ENCODE measurements at regions not wholly inside any gene's neighbourhood (a gene's known extent, or its start where the extent isn't known, plus 50 kb on each side); places are given as distances from the start of the nearest gene placed in this dataset.

DNA sequence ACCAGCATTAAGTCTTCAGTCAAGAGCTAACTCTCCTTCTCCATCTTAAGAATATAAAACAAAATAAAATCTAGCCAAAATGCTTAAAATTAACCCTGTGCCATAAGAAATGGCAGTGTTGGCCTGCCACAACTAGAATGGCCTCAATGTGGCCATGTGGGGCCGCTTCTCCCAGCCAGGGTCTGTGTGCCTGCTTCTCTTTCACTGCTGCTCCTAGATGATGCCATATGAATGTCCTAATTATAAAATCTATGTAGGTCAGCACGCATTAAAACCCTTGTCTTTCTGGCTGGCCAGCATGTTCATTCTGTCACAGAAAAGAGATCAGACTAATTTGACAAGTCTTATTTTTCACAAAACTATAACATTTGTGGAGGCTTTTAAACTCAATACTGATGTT lies 102.6 kb downstream of the C6orf118 start:
- Histone ChIP-seq H3K4me3 (no peak overlapping the region), H3K4me1 (no peaks in the 10 kb centered on the region), H3K27me3 (no peaks in the 10 kb centered on the region), H3K9me3 (no peaks in the 10 kb centered on the region), H3K27ac (no peak overlapping the region), H3K36me3 (no peaks in the 10 kb centered on the region)
- TF ChIP-seq, protein P1, sequence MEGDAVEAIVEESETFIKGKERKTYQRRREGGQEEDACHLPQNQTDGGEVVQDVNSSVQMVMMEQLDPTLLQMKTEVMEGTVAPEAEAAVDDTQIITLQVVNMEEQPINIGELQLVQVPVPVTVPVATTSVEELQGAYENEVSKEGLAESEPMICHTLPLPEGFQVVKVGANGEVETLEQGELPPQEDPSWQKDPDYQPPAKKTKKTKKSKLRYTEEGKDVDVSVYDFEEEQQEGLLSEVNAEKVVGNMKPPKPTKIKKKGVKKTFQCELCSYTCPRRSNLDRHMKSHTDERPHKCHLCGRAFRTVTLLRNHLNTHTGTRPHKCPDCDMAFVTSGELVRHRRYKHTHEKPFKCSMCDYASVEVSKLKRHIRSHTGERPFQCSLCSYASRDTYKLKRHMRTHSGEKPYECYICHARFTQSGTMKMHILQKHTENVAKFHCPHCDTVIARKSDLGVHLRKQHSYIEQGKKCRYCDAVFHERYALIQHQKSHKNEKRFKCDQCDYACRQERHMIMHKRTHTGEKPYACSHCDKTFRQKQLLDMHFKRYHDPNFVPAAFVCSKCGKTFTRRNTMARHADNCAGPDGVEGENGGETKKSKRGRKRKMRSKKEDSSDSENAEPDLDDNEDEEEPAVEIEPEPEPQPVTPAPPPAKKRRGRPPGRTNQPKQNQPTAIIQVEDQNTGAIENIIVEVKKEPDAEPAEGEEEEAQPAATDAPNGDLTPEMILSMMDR (IDR thresholded peaks at IDR 0.05) = no peak
- TF ChIP-seq POLR2A (IDR thresholded peaks at IDR 0.05) = no peak
- ATAC-seq = no peak
- intact Hi-C loops (cut with DNase I) = no loop called here
- DNase-seq = no peak
- 65% methylated on average over 2 of the region's 2 CpGs for WGBS (ENCODE audit: insufficient coverage, low coverage, low lambda C conversion rate, missing lambda C conversion rate)

DNA sequence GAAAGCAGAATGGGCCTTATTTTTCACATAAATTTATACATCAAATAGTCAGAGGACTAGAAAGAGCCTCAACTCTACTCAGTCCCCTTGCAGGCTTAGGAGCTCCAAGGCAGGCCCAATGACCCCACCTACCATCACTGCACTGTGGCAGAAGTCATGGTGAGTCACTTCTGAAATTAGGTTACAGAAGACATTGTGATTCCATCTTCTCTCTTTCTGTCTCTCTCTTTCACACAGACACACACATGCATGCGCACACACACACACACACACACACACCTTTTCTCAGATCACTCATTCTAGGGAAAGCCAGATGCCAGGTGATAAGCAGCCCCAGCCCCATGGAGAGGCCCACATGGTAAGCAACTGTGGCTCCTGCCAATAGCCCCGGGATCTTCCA lies 103.8 kb downstream of the C6orf118 start:
- 67% methylated on average over 1 of the region's 2 CpGs for WGBS (ENCODE audit: insufficient coverage, low coverage, low lambda C conversion rate, missing lambda C conversion rate)

DNA sequence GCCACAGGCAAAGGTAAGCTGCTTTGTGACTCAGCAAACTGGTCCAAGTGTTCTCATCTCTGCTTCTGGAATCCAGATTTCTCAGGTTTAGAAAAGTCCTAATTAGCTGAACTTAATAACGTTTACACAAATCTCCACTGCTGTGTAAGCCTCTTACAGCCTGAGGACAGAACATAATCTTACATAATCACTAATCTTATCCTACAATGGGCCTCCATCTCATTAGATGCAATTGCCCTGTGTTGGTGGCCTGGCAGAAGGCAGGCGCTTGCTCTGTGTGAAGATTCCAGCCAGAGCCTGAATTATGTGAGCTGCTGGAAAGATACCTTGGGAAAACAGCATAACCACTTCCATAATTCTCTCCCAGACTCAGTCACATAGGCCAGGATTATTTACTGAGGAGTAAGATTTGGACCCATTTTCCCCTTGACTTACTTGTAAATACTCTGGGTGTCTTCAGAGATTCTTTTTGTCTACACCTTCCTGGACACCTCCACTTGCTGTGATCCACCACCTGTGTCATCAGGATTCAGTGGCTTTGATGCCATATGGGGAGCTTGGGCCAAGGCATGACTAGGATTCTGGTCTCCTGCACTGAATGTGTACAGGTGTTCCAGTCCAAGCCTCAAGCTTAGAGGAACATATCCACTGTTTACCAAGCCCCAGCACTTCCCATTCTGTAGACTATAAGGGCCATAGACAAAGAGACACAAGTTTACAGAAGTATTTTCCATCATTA lies 104.4 kb downstream of the C6orf118 start:
- Histone ChIP-seq H3K27me3 (no peaks in the 10 kb centered on the region), H3K9me3 (no peaks in the 10 kb centered on the region), H3K27ac (no peak overlapping the region), H3K36me3 (no peaks in the 10 kb centered on the region), H3K4me3 (no peak overlapping the region), H3K4me1 (no peaks in the 10 kb centered on the region)
- DNase-seq (no peak), ATAC-seq (no peak)
- intact Hi-C loops (cut with DNase I) = no loop called here
- TF ChIP-seq, protein P1 (IDR thresholded peaks at IDR 0.05) = no peak
- TF ChIP-seq POLR2A (IDR thresholded peaks at IDR 0.05) = no peak
- WGBS (ENCODE audit: insufficient coverage, low coverage, low lambda C conversion rate, missing lambda C conversion rate) = 29% methylated on average over 1 of the region's 2 CpGs

More for the DNA sequence above, 103.8 kb downstream of the C6orf118 start:
- no peak overlapping the region for H3K4me3 ChIP-seq
- ATAC-seq (no peak), DNase-seq (no peak)
- no peak overlapping the region for H3K27ac ChIP-seq
- TF ChIP-seq, protein P1 (IDR thresholded peaks at IDR 0.05) = no peak
- TF ChIP-seq POLR2A (IDR thresholded peaks at IDR 0.05) = no peak
- no peaks in the 10 kb centered on the region for H3K4me1 ChIP-seq
- no peaks in the 10 kb centered on the region for H3K27me3 ChIP-seq
- intact Hi-C loops (cut with DNase I) = no loop called here
- no peaks in the 10 kb centered on the region for H3K36me3 ChIP-seq
- no peaks in the 10 kb centered on the region for H3K9me3 ChIP-seq

DNA sequence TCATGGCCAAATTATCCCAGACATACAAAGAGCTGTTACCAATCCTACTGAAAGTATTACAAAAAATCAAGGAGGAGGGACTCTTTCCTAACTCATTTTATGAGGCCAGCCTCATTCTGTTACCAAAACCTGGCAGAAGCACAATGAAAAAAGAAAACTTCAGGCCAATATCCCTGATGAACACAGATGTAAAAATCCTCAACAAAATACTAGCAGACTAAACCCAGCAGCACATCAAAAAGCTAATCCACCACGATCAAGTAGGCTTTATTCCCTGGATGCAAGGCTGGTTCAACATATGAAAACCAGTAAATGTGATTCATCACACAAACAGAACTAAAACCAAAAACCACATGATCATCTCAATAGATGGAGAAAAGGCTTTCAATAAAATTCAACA lies 109.2 kb downstream of the C6orf118 start:
- no peaks in the 10 kb centered on the region for H3K9me3 ChIP-seq
- 43% methylated on average over 1 of the region's 1 CpG for WGBS (ENCODE audit: insufficient coverage, low coverage, low lambda C conversion rate, missing lambda C conversion rate)
- DNase-seq (no peak), ATAC-seq (no peak)
- no peak overlapping the region for H3K27ac ChIP-seq
- H3K4me3 ChIP-seq = no peak overlapping the region
- TF ChIP-seq, protein P1 (IDR thresholded peaks at IDR 0.05) = no peak
- TF ChIP-seq POLR2A (IDR thresholded peaks at IDR 0.05) = no peak
- intact Hi-C loops (cut with DNase I) = no loop called here
- H3K27me3 ChIP-seq = no peaks in the 10 kb centered on the region
- H3K4me1 ChIP-seq = no peaks in the 10 kb centered on the region
- H3K36me3 ChIP-seq = no peaks in the 10 kb centered on the region
